H1 (cell line): ENCODE measurements at regions not wholly inside any gene's neighbourhood (a gene's known extent, or its start where the extent isn't known, plus 50 kb on each side); places are given as distances from the start of the nearest gene placed in this dataset.

Experiments
- BRCA1 ChIP-seq: IDR thresholded peaks from 2 replicates; pipeline ENCODE4 v1.6.1; 2012; ENCODE audit warnings: low read depth, low read length, improper control_type of control experiment
- CBX5 ChIP-seq: fragments of 300-800, 300-1000 bp; sonication (generic); IDR thresholded peaks from 2 replicates; pipeline ENCODE4 v1.7.1; 2016; ENCODE audit warnings: antibody characterized with exemption, low read length, low read depth
- CEBPB ChIP-seq: IDR thresholded peaks from 2 replicates; pipeline ENCODE4 v1.6.1; 2012; ENCODE audit warnings: low read depth, low read length
- CHD1 ChIP-seq: IDR thresholded peaks from 2 replicates; pipeline ENCODE4 v1.6.1; 2012; ENCODE audit warnings: low read depth, low read length, improper control_type of control experiment
- HDAC2 ChIP-seq, 2 experiments: fragments of 300-600 bp in 1 of 2; sonication (generic) in 1 of 2; IDR thresholded peaks; 2 replicates each; pipeline ENCODE4 v1.6.1; 2011 to 2012; ENCODE audit warnings: low read depth in 2 of 2, low read length in 2 of 2, mild to moderate bottlenecking in 2 of 2, moderate library complexity in 2 of 2, borderline replicate concordance in 1 of 2, inconsistent platforms in 1 of 2
- NRF1 ChIP-seq: IDR thresholded peaks from 2 replicates; pipeline ENCODE4 v1.6.1; 2011; ENCODE audit warnings: mild to moderate bottlenecking, low read depth, low read length, improper control_type of control experiment
- POLR2AphosphoS5 ChIP-seq: IDR thresholded peaks from 2 replicates; pipeline ENCODE4 v1.6.1; 2011; ENCODE audit warnings: low read depth, low read length
- TAF1 ChIP-seq: IDR thresholded peaks from 2 replicates; pipeline ENCODE4 v1.6.1; 2011; ENCODE audit warnings: mild to moderate bottlenecking, low read depth, low read length
- TBP ChIP-seq: IDR thresholded peaks from 2 replicates; pipeline ENCODE4 v1.6.1; 2011; ENCODE audit warnings: low read depth, low read length, improper control_type of control experiment
- USF2 ChIP-seq: IDR thresholded peaks from 2 replicates; pipeline ENCODE4 v1.6.1; 2011; ENCODE audit warnings: low read length, improper control_type of control experiment
- TF ChIP-seq, protein P1 (sequence below), 3 experiments: IDR thresholded peaks; 1 replicate in 2 of 3; 2 replicates in 1 of 3; pipeline versions ENCODE4 v1.5.1 to v1.6.1; 2011; ENCODE audit warnings: low read length in 3 of 3, mild to moderate bottlenecking in 3 of 3, inconsistent platforms in 2 of 3, low read depth in 1 of 3, moderate library complexity in 1 of 3; ENCODE audit not compliant: insufficient read depth in 1 of 3; ENCODE audit errors: control extremely low read depth in 1 of 3
- TF ChIP-seq, protein P2 (sequence below): IDR thresholded peaks from 2 replicates; pipeline ENCODE4 v1.6.1; 2012; ENCODE audit warnings: inconsistent platforms

GRCh38 chr1:193658691-193659090 lies 472.3 kb upstream of the B3GALT2 start:
- no peak for TF ChIP-seq BRCA1
- no peak for TF ChIP-seq USF2
- TF ChIP-seq, protein P1, sequence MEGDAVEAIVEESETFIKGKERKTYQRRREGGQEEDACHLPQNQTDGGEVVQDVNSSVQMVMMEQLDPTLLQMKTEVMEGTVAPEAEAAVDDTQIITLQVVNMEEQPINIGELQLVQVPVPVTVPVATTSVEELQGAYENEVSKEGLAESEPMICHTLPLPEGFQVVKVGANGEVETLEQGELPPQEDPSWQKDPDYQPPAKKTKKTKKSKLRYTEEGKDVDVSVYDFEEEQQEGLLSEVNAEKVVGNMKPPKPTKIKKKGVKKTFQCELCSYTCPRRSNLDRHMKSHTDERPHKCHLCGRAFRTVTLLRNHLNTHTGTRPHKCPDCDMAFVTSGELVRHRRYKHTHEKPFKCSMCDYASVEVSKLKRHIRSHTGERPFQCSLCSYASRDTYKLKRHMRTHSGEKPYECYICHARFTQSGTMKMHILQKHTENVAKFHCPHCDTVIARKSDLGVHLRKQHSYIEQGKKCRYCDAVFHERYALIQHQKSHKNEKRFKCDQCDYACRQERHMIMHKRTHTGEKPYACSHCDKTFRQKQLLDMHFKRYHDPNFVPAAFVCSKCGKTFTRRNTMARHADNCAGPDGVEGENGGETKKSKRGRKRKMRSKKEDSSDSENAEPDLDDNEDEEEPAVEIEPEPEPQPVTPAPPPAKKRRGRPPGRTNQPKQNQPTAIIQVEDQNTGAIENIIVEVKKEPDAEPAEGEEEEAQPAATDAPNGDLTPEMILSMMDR (IDR thresholded peaks at IDR 0.05; ENCODE audit: control extremely low read depth in 1 of 3, insufficient read depth in 1 of 3, low read depth in 1 of 3, low read length in 3 of 3): no peak
- no peak for TF ChIP-seq HDAC2 (IDR thresholded peaks at IDR 0.05; ENCODE audit: borderline replicate concordance in 1 of 2, low read depth in 2 of 2, low read length in 2 of 2)
- TF ChIP-seq POLR2AphosphoS5: no peak
- TF ChIP-seq, protein P2, sequence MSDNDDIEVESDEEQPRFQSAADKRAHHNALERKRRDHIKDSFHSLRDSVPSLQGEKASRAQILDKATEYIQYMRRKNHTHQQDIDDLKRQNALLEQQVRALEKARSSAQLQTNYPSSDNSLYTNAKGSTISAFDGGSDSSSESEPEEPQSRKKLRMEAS: no peak
- no peak for TF ChIP-seq TBP
- no peak for TF ChIP-seq CBX5
- no peak for TF ChIP-seq TAF1
- TF ChIP-seq CEBPB: no peak
- TF ChIP-seq CHD1: no peak
- TF ChIP-seq NRF1: no peak
